ENCODE measurements at regions not wholly inside any gene's neighbourhood (a gene's known extent, or its start where the extent isn't known, plus 50 kb on each side); places are given as distances from the start of the nearest gene placed in this dataset.

DNA sequence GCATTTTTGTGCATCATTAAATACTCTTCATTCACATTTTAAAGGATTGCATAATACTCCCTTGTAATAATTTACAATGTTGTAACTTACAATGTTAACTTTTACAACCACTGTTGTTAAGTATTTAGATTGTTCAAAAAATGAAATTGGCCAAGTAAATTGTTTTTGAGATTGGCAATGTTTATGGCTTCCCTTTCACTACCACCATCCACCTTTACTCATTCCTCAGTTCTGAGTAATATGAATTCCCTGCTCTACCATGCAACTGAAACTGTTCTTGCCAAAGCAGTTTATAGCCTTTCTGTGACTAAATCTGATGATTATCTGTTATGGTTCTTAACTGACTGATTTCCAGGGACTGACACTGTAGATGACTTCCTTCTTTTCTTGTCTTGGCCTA lies 80.5 kb upstream of the TMEM106B start:
- CTCF ChIA-PET, result no interaction called here
- H3K4me1 Mint-ChIP-seq, result peaks cover 13% of the 10 kb centered on the region
- no peak overlapping the region for H3K4me3 Mint-ChIP-seq
- no peaks in the 10 kb centered on the region for H3K36me3 Mint-ChIP-seq (ENCODE audit: low read depth)
- H3K27ac Mint-ChIP-seq, result no peak overlapping the region
- POLR2A ChIA-PET, result no interaction called here
- DNase-seq, result no peak
- H3K27me3 Mint-ChIP-seq, result no peaks in the 10 kb centered on the region
- H3K9me3 Mint-ChIP-seq, result peaks cover 3% of the 10 kb centered on the region

DNA sequence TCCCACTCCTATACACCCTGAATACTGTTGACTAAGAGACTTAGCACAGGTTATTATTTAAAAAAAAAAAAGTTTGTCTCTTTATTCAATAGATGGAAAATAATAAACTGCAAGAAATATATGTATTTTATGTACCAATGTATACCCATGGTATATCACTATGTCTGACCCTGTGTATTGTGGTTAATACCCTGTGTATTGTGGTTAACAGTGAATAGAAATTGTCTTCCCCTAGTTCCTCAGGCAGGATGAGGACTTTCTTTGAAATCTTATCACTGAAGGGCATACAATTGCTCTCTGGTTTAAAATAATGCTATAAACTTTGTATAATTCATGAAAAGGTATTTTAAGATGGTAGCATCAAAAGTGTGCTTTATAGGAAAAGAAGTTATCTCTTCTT lies 80.0 kb upstream of the TMEM106B start:
- Mint-ChIP-seq H3K9me3 (peaks cover 3% of the 10 kb centered on the region), H3K36me3 (ENCODE audit: low read depth) (no peaks in the 10 kb centered on the region), H3K27ac (no peak overlapping the region), H3K4me3 (no peak overlapping the region), H3K4me1 (peaks cover 13% of the 10 kb centered on the region), H3K27me3 (no peaks in the 10 kb centered on the region)
- no peak for DNase-seq
- POLR2A ChIA-PET, result no interaction called here
- CTCF ChIA-PET, result no interaction called here

GRCh38 chr7:12133865-12134264 lies 77.2 kb upstream of the TMEM106B start:
- Mint-ChIP-seq H3K36me3 (ENCODE audit: low read depth) (no peaks in the 10 kb centered on the region), H3K9me3 (peaks cover 3% of the 10 kb centered on the region), H3K4me3 (no peak overlapping the region), H3K27me3 (peaks cover 1% of the 10 kb centered on the region), H3K4me1 (peaks cover 16% of the 10 kb centered on the region), H3K27ac (no peak overlapping the region)
- no peak for DNase-seq
- ChIA-PET CTCF (no interaction called here), POLR2A (no interaction called here)

DNA sequence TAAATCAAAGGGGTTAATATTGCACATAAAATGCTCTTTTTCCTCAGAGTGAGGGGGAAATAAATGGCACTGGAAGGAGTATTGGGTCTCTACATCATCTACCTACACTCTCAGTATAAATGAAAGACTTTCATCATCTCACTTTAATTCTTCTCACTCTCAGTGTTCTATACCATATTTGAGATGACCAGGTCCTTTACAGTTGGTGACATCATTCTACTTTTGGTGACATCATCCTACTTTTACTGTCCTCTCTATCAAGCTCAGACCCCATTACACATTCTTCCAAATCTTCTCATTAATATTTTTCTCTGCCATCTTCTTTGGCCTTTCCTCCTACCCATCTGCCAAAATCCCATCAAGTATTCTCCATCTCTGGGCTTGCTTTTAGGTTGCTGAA lies 74.6 kb upstream of the TMEM106B start:
- Mint-ChIP-seq H3K4me1 (peaks cover 7% of the 10 kb centered on the region), H3K36me3 (ENCODE audit: low read depth) (no peaks in the 10 kb centered on the region), H3K9me3 (peaks cover 3% of the 10 kb centered on the region), H3K27ac (no peak overlapping the region), H3K4me3 (no peak overlapping the region), H3K27me3 (peaks cover 1% of the 10 kb centered on the region)
- DNase-seq, result no peak
- ChIA-PET POLR2A (interaction anchor here (1.6 kb wide), 1 partner anchor 75 kb away, joined by 5 read pairs; the partner anchor contains the start of gene TMEM106B), CTCF (no interaction called here)

DNA sequence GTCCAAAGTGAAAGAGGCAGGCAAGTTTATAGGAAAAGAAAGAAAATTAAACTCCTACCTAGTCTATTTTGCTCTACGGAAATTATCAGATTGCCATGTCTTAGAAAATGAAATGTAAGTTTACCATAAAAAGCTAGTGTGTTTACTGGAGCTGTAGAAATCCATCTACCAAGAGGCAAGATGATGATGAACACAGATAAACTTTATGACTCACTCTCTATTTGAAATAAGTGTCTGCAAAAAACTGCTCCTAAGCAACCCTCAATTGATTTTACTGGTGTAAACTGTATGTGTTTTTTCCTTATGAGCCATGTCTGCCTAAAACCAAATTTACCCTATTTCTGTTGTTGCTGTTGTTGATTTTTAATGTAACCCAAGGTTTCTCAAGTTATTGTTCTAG lies 73.8 kb upstream of the TMEM106B start:
- no peaks in the 10 kb centered on the region for H3K36me3 Mint-ChIP-seq (ENCODE audit: low read depth)
- POLR2A ChIA-PET, result interaction anchor here (1.6 kb wide), 1 partner anchor 74 kb away, joined by 5 read pairs; the partner anchor contains the start of gene TMEM106B
- H3K27ac Mint-ChIP-seq, result no peak overlapping the region
- peaks cover 1% of the 10 kb centered on the region for H3K27me3 Mint-ChIP-seq
- H3K4me3 Mint-ChIP-seq, result no peak overlapping the region
- peaks cover 4% of the 10 kb centered on the region for H3K4me1 Mint-ChIP-seq
- DNase-seq, result no peak
- CTCF ChIA-PET, result no interaction called here
- peaks cover 3% of the 10 kb centered on the region for H3K9me3 Mint-ChIP-seq

GRCh38 chr7:12138421-12138820 lies 72.7 kb upstream of the TMEM106B start:
- no peak overlapping the region for H3K27ac Mint-ChIP-seq
- ChIA-PET CTCF (no interaction called here), POLR2A (no interaction called here)
- peaks cover 1% of the 10 kb centered on the region for H3K27me3 Mint-ChIP-seq
- H3K9me3 Mint-ChIP-seq, result no peaks in the 10 kb centered on the region
- peaks cover 4% of the 10 kb centered on the region for H3K4me1 Mint-ChIP-seq
- H3K4me3 Mint-ChIP-seq, result no peak overlapping the region
- no peak for DNase-seq
- no peaks in the 10 kb centered on the region for H3K36me3 Mint-ChIP-seq (ENCODE audit: low read depth)

DNA sequence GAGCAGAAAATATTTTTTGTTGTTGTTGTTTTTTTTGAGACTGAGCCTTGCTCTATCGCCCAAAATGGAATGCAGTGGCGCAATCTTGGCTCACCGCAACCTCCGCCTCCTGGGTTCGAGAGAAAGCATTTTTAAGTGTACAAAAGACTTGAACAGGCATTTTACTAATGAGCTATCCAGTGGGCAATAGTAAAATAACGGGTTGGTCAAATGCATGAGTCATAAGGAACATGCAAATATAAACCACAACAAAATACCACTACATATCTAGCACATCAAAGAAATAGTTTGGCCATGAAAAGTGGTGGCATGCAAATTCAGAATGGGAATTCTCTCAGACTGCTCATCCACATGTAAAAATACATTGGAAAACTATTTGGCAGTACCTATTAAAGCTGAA lies 71.7 kb upstream of the TMEM106B start:
- Mint-ChIP-seq H3K4me1 (peaks cover 4% of the 10 kb centered on the region), H3K36me3 (ENCODE audit: low read depth) (no peaks in the 10 kb centered on the region), H3K4me3 (no peak overlapping the region), H3K27ac (no peak overlapping the region), H3K9me3 (no peaks in the 10 kb centered on the region), H3K27me3 (peaks cover 1% of the 10 kb centered on the region)
- DNase-seq, result no peak
- CTCF ChIA-PET, result interaction anchor here (0.6 kb wide), 1 partner anchor 56 kb away, joined by 3 read pairs; no protein-coding TSS in a partner anchor
- POLR2A ChIA-PET, result no interaction called here

GRCh38 chr7:12146813-12147212 lies 64.3 kb upstream of the TMEM106B start:
- DNase-seq, result no peak
- Mint-ChIP-seq H3K4me1 (no peaks in the 10 kb centered on the region), H3K27me3 (no peaks in the 10 kb centered on the region), H3K9me3 (no peaks in the 10 kb centered on the region), H3K27ac (no peak overlapping the region), H3K36me3 (ENCODE audit: low read depth) (no peaks in the 10 kb centered on the region), H3K4me3 (no peak overlapping the region)
- ChIA-PET CTCF (no interaction called here), POLR2A (no interaction called here)

DNA sequence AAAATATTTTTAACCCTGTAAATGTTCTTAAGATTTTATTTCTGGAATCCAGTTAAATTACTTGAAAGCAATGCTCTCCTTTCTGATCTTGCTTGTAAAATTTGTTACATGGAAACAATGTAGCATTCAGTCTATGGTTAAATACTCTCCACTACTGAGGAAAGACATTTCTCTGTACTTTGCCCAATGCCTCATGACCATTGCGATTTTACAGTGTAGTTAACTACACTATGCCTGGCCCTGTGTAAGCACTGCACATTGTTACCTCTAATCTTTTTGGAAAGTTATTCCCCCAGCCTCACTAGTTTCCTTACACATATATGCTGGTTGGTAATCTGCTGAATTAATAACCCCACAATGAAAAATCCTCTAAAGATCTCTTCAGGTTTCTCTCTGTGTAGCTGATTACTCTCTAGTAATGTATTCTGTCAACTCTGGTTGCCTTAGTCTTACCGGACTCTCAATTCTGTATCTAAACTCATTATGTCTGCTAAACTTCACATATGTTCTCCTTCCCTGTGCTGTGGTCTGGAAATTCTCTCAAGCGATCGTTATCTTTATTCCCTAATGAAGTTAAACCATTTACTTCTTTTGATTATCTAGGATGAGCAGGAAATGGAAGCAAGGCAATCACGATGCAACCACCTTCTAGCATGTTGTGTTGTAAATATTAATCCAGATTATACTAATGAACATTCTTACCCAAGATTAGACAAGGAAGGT lies 58.7 kb upstream of the TMEM106B start:
- CTCF ChIA-PET, result no interaction called here
- Mint-ChIP-seq H3K27ac (no peak overlapping the region), H3K9me3 (no peaks in the 10 kb centered on the region), H3K4me1 (no peaks in the 10 kb centered on the region), H3K27me3 (peaks cover 6% of the 10 kb centered on the region), H3K36me3 (ENCODE audit: low read depth) (no peaks in the 10 kb centered on the region), H3K4me3 (no peak overlapping the region)
- DNase-seq, result no peak
- POLR2A ChIA-PET, result no interaction called here

DNA sequence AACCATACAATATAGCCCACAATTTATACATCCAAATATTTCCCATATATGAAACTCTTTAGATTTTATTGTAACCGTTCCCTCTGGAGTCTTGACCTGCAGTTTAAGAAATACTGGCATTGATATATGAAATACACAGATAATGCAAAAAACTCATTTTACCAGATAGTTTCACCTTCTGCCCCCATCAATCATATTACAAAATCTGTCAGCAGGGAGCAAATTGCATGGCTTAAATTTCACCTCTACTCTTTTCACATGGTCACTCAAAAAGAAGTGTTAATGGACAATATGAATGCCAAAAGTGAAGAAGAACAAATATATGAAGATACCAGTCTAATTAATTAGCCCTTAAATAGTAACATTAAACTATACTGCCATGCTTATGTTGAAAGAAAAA lies 57.0 kb upstream of the TMEM106B start:
- Mint-ChIP-seq H3K27ac (no peak overlapping the region), H3K4me3 (no peak overlapping the region), H3K4me1 (no peaks in the 10 kb centered on the region), H3K27me3 (peaks cover 6% of the 10 kb centered on the region), H3K36me3 (ENCODE audit: low read depth) (no peaks in the 10 kb centered on the region), H3K9me3 (no peaks in the 10 kb centered on the region)
- ChIA-PET POLR2A (no interaction called here), CTCF (no interaction called here)
- DNase-seq, result no peak

DNA sequence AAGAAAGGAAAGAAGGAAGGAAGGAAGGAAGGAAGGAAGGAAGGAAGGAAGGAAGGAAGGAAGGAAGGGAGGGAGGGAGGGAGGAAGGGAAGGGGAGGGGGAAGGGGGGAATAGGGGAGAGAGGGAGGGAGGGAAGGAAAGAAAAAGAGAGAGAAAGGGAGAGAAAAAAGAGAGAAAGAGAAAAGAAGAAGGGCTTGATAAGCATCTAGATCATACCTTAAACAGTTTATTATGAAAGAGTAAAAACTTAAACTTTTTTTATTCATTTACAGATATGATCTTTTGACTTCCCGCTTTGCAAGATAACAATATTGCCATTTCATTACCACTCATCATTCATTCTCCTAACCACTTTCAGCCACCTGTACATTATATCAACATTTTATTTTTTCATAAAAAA lies 53.6 kb upstream of the TMEM106B start:
- CTCF ChIA-PET, result no interaction called here
- H3K27ac Mint-ChIP-seq, result no peak overlapping the region
- no peaks in the 10 kb centered on the region for H3K9me3 Mint-ChIP-seq
- peaks cover 2% of the 10 kb centered on the region for H3K4me1 Mint-ChIP-seq
- H3K4me3 Mint-ChIP-seq, result no peak overlapping the region
- H3K36me3 Mint-ChIP-seq (ENCODE audit: low read depth), result no peaks in the 10 kb centered on the region
- POLR2A ChIA-PET, result no interaction called here
- DNase-seq, result no peak
- H3K27me3 Mint-ChIP-seq, result peaks cover 5% of the 10 kb centered on the region

DNA sequence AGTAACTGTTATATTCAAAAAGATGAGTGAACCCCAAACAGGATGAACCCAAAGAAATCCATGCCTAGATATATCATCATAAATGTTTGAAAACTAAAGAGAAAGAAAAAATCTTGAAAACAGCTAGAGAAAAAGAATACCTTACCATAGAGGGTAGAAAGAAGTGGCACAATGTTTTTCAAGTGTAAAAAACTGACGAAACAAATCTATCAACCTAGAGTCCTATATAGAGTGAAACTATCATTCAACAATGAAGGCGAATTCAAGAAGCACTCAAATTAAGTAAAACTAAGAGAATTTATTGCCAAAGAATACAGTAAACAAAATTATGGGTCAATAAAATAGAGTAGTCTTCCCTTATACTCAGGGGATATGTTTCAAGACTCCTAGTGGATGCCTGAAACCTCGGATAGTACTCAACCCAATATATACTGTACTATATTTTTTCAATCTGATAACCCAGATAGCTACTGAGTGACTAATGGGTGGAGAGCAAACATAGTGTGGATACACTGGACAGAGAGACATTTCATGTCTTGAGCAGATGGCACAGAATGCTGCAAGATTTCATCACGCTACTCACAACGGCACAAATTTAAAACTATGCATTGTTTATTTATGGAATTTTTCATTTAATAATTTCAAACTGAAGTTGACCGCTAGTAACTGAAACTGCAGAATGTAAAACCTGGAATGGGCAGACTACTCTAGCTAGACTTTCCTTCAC lies 52.6 kb upstream of the TMEM106B start:
- no peak for DNase-seq
- ChIA-PET POLR2A (no interaction called here), CTCF (no interaction called here)
- Mint-ChIP-seq H3K36me3 (ENCODE audit: low read depth) (no peaks in the 10 kb centered on the region), H3K9me3 (no peaks in the 10 kb centered on the region), H3K4me1 (peaks cover 2% of the 10 kb centered on the region), H3K27me3 (peaks cover 4% of the 10 kb centered on the region), H3K4me3 (no peak overlapping the region), H3K27ac (no peak overlapping the region)

DNA sequence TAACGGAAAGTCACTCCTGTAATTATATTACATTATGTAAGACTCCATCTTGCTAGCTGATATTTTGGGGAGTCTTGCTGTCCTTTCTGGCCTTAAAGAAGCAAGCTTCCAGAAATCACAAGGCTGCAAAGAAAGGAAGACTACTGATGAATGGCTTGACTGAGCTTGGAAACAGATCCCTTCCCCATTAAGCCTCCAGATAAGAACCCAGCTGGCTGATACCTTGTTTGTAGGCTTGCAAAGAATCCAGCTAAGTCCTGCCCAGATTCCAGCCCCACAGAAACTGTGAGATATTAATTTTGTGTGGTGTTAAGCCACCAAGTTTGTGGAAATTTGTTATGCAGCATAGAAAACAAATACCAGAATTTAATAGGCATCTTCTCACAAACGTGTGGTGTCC lies 49.9 kb upstream of the TMEM106B start:
- Mint-ChIP-seq H3K36me3 (ENCODE audit: low read depth) (peaks cover 4% of the 10 kb centered on the region), H3K9me3 (peaks cover 5% of the 10 kb centered on the region), H3K27ac (no peak overlapping the region), H3K4me3 (no peak overlapping the region), H3K4me1 (peaks cover 2% of the 10 kb centered on the region), H3K27me3 (no peaks in the 10 kb centered on the region)
- CTCF ChIA-PET, result no interaction called here
- POLR2A ChIA-PET, result interaction anchor here (1.0 kb wide), 1 partner anchor 50 kb away, joined by 3 read pairs; no protein-coding TSS in a partner anchor
- no peak for DNase-seq

Data from activated CD4-positive, alpha-beta memory T cell treated with anti-CD3 and anti-CD28 coated beads, Interleukin-2, amount 10 ng/mL, durations not matched to agents 7 days and 5 days (primary cell).